ENCODE measurements at regions not wholly inside any gene's neighbourhood (a gene's known extent, or its start where the extent isn't known, plus 50 kb on each side); places are given as distances from the start of the nearest gene placed in this dataset.

DNA sequence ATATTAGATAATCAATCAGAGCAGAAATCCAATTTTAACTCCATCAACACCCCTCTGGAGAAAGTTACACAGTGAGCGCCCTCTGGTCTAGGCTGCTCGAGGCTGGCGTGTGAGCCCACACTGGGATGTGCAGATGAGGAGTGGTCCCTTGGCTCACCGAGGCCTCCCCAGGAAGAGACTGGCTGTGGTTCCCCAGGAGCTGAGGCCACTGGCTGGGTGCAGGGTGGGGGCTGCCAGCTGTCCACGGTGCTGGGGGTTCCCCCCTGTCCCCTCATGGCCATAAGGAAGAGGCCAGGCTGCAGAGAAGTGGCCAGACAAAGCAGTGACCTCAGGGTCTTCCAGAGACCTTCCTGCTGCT, 750.7 kb downstream of the BRD1 start:
- Histone ChIP-seq H3K27me3 (replicated peaks in 1 of 4; ENCODE audit: control extremely low read depth in 1 of 4, control insufficient read depth in 3 of 4, insufficient read depth in 4 of 4, low read length in 3 of 4) (no peaks in the 10 kb centered on the region), H3K9me3 (ENCODE audit: control extremely low read depth in 1 of 3, control insufficient read depth in 2 of 3, insufficient read depth in 1 of 3, low read length in 2 of 3) (peaks cover 0 to 3% (median 0%) of the 10 kb centered on the region in 3 donors), H3K4me2 (replicated peaks; ENCODE audit: low read depth, low read length, poor library complexity, severe bottlenecking) (no peak overlapping the region), H3K4me1 (ENCODE audit: control insufficient read depth in 2 of 2, insufficient read depth in 2 of 2, low read length in 2 of 2) (no peaks in the 10 kb centered on the region), H3K27ac (ENCODE audit: low read length in 2 of 2) (no peak overlapping the region), H3K4me3 (ENCODE audit: control extremely low read depth in 1 of 5, extremely low read depth in 1 of 5, insufficient read depth in 1 of 5, low read depth in 2 of 5, low read length in 4 of 5) (no peak overlapping the region), H2AFZ (ENCODE audit: insufficient read depth, low read depth, low read length, poor library complexity, severe bottlenecking) (no peak overlapping the region), H3K9ac (ENCODE audit: low read length) (no peak overlapping the region), H3K36me3 (replicated peaks in 1 of 2; ENCODE audit: control extremely low read depth in 1 of 2, control insufficient read depth in 1 of 2, extremely low read depth in 1 of 2, insufficient read depth in 2 of 2, low read length in 1 of 2) (no peaks in the 10 kb centered on the region), H4K20me1 (ENCODE audit: control insufficient read depth, insufficient read depth, low read length, poor library complexity, severe bottlenecking) (no peaks in the 10 kb centered on the region), H3K79me2 (ENCODE audit: control insufficient read depth, insufficient read depth, low read length) (no peaks in the 10 kb centered on the region)
- 68% methylated on average over 3 of the region's 5 CpGs for WGBS (ENCODE audit: insufficient coverage)
- DNase-seq (no peak), ATAC-seq (ENCODE audit: low read depth) (no peak)
- intact Hi-C loops (cut with micrococcal nuclease), result no loop called here
- Mint-ChIP-seq H3K27me3 (no peaks in the 10 kb centered on the region), H3K4me1 (no peaks in the 10 kb centered on the region), H3K27ac (no peak overlapping the region), H3K9me3 (ENCODE audit: insufficient read depth) (no peaks in the 10 kb centered on the region), H3K4me3 (no peak overlapping the region)
- TF ChIP-seq EZH2 (IDR thresholded peaks at IDR 0.05; ENCODE audit: borderline replicate concordance, insufficient read depth, low read depth, low read length, poor library complexity, severe bottlenecking), result no peak
- TF ChIP-seq, protein P1, sequence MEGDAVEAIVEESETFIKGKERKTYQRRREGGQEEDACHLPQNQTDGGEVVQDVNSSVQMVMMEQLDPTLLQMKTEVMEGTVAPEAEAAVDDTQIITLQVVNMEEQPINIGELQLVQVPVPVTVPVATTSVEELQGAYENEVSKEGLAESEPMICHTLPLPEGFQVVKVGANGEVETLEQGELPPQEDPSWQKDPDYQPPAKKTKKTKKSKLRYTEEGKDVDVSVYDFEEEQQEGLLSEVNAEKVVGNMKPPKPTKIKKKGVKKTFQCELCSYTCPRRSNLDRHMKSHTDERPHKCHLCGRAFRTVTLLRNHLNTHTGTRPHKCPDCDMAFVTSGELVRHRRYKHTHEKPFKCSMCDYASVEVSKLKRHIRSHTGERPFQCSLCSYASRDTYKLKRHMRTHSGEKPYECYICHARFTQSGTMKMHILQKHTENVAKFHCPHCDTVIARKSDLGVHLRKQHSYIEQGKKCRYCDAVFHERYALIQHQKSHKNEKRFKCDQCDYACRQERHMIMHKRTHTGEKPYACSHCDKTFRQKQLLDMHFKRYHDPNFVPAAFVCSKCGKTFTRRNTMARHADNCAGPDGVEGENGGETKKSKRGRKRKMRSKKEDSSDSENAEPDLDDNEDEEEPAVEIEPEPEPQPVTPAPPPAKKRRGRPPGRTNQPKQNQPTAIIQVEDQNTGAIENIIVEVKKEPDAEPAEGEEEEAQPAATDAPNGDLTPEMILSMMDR (IDR thresholded peaks at IDR 0.05), result no peak
- ChIA-PET CTCF (no interaction called here), POLR2A (no interaction called here)

DNA sequence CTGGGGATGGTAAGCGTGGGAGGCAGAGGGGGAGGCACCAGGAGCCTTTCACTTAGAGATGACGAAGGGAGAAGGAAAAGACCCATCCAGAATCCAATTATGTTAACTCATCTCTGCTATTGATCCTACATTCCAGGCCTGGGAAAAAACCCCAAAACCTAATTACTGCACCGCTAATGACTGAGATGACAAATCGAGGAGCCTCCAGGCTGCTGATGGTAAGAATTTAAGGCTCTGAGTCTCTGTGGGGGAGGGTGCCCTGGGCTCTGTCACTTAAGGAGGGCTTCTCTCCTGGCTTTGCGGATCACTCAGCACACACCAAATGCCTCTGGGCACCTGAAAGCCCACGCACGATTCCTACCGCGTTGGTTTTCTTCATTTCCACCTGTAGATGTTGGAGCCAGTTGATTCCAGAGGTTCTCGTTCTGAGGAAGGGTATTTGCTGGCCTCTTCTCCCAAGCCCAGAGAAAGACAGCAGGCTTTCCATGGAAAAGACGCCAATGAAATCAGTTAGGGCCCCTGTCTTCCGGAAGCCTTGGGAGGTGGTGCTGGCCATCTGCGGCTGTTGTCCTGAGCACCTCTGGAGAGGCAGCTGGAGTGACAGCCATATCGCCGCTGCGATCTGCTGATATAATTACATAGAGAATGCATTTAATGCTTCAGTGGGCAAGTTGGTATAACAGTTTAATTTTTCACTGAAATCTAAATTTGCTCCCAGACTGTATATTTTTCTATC, 751.2 kb downstream of the BRD1 start:
- Histone ChIP-seq H3K9ac (ENCODE audit: low read length) (no peak overlapping the region), H3K27me3 (replicated peaks in 1 of 4; ENCODE audit: control extremely low read depth in 1 of 4, control insufficient read depth in 3 of 4, insufficient read depth in 4 of 4, low read length in 3 of 4) (no peaks in the 10 kb centered on the region), H3K4me3 (ENCODE audit: control extremely low read depth in 1 of 5, extremely low read depth in 1 of 5, insufficient read depth in 1 of 5, low read depth in 2 of 5, low read length in 4 of 5) (no peak overlapping the region), H3K36me3 (replicated peaks in 1 of 2; ENCODE audit: control extremely low read depth in 1 of 2, control insufficient read depth in 1 of 2, extremely low read depth in 1 of 2, insufficient read depth in 2 of 2, low read length in 1 of 2) (no peaks in the 10 kb centered on the region), H3K4me1 (ENCODE audit: control insufficient read depth in 2 of 2, insufficient read depth in 2 of 2, low read length in 2 of 2) (no peaks in the 10 kb centered on the region), H4K20me1 (ENCODE audit: control insufficient read depth, insufficient read depth, low read length, poor library complexity, severe bottlenecking) (no peaks in the 10 kb centered on the region), H3K9me3 (ENCODE audit: control extremely low read depth in 1 of 3, control insufficient read depth in 2 of 3, insufficient read depth in 1 of 3, low read length in 2 of 3) (peaks cover 0 to 3% (median 0%) of the 10 kb centered on the region in 3 donors), H3K4me2 (replicated peaks; ENCODE audit: low read depth, low read length, poor library complexity, severe bottlenecking) (no peak overlapping the region), H2AFZ (ENCODE audit: insufficient read depth, low read depth, low read length, poor library complexity, severe bottlenecking) (no peak overlapping the region), H3K27ac (ENCODE audit: low read length in 2 of 2) (no peak overlapping the region), H3K79me2 (ENCODE audit: control insufficient read depth, insufficient read depth, low read length) (no peaks in the 10 kb centered on the region)
- POLR2A ChIA-PET, result no interaction called here
- no peak for ATAC-seq (ENCODE audit: low read depth)
- CTCF ChIA-PET, result no interaction called here
- WGBS (ENCODE audit: insufficient coverage), result 70% methylated on average over 5 of the region's 16 CpGs
- intact Hi-C loops (cut with micrococcal nuclease), result no loop called here
- Mint-ChIP-seq H3K4me3 (no peak overlapping the region), H3K4me1 (no peaks in the 10 kb centered on the region), H3K27ac (no peak overlapping the region), H3K27me3 (no peaks in the 10 kb centered on the region), H3K9me3 (ENCODE audit: insufficient read depth) (no peaks in the 10 kb centered on the region)
- TF ChIP-seq EZH2 (IDR thresholded peaks at IDR 0.05; ENCODE audit: borderline replicate concordance, insufficient read depth, low read depth, low read length, poor library complexity, severe bottlenecking), result no peak
- TF ChIP-seq, protein P1 (IDR thresholded peaks at IDR 0.05), result no peak
- DNase-seq, result no peak
